GM23248 (cell line): ENCODE measurements at regions not wholly inside any gene's neighbourhood (a gene's known extent, or its start where the extent isn't known, plus 50 kb on each side); places are given as distances from the start of the nearest gene placed in this dataset.

Source experiments
- DNase-seq: peaks from one replicate; pipeline ENCODE4 v3.0.0-alpha.2; 2015
- H2AFZ ChIP-seq: fragments of 200-600 bp; sonication (generic); 2 replicates; pipeline ENCODE4 v1.6.1; 2016; ENCODE audit warnings: antibody characterized with exemption
- H3F3A ChIP-seq: fragments of 200-600 bp; sonication (generic); 2 replicates; pipeline ENCODE4 v1.6.1; 2016; ENCODE audit warnings: mild to moderate bottlenecking, antibody characterized with exemption, mixed run types; ENCODE audit not compliant: insufficient read depth
- H3K27ac ChIP-seq: fragments of 200-600 bp; sonication (generic); 2 replicates; pipeline ENCODE4 v1.5.1; 2016; ENCODE audit warnings: mild to moderate bottlenecking
- H3K27me3 ChIP-seq: fragments of 200-600 bp; sonication (generic); replicated peaks from 2 replicates; pipeline ENCODE4 v1.6.1; 2016; ENCODE audit warnings: mild to moderate bottlenecking; ENCODE audit not compliant: insufficient read depth
- H3K36me3 ChIP-seq: fragments of 200-600 bp; sonication (generic); 2 replicates; pipeline ENCODE4 v1.6.1; 2016; ENCODE audit warnings: low read depth, mild to moderate bottlenecking
- H3K4me1 ChIP-seq: fragments of 200-600 bp; sonication (generic); 2 replicates; pipeline ENCODE4 v1.6.1; 2016; ENCODE audit warnings: mild to moderate bottlenecking; ENCODE audit not compliant: insufficient read depth
- H3K4me2 ChIP-seq: fragments of 200-600 bp; sonication (generic); one replicate; pipeline ENCODE4 v1.6.1; 2016; ENCODE audit warnings: mild to moderate bottlenecking; ENCODE audit not compliant: unreplicated experiment
- H3K4me3 ChIP-seq: fragments of 200-600 bp; sonication (generic); 2 replicates; pipeline ENCODE4 v1.5.1; 2016; ENCODE audit warnings: mild to moderate bottlenecking
- H3K79me2 ChIP-seq: fragments of 200-600 bp; sonication (generic); 2 replicates; pipeline ENCODE4 v1.6.1; 2016; ENCODE audit warnings: mild to moderate bottlenecking; ENCODE audit not compliant: insufficient read depth
- H3K9ac ChIP-seq: fragments of 200-600 bp; sonication (generic); 2 replicates; pipeline ENCODE4 v1.6.1; 2016; ENCODE audit warnings: mild to moderate bottlenecking
- H3K9me2 ChIP-seq: fragments of 200-600 bp; sonication (generic); 2 replicates; pipeline ENCODE4 v1.6.1; 2016; ENCODE audit warnings: mixed run types, mild to moderate bottlenecking, moderate library complexity; ENCODE audit not compliant: insufficient read depth
- H3K9me3 ChIP-seq: fragments of 200-600 bp; sonication (generic); one replicate; pipeline ENCODE4 v1.6.1; 2017; ENCODE audit warnings: low read depth
- H4K20me1 ChIP-seq: fragments of 200-600 bp; sonication (generic); 2 replicates; pipeline ENCODE4 v1.6.0; 2016; ENCODE audit not compliant: insufficient read depth
- EZH2 ChIP-seq: fragments of 200-600 bp; sonication (generic); IDR thresholded peaks from 2 replicates; pipeline ENCODE4 v1.6.1; 2018; ENCODE audit warnings: antibody characterized with exemption, mild to moderate bottlenecking; ENCODE audit not compliant: insufficient read depth, poor library complexity, severe bottlenecking
- EZH2phosphoT487 ChIP-seq: fragments of 200-600 bp; sonication (generic); IDR thresholded peaks from 2 replicates; pipeline ENCODE4 v1.6.1; 2018; ENCODE audit warnings: antibody characterized with exemption, moderate library complexity, mild to moderate bottlenecking, low read depth; ENCODE audit not compliant: insufficient read depth
- WGBS, 2 experiments: methylation state at CpG; one replicate each; pipeline ENCODE4 v1.1.6; 2015 to 2017; ENCODE audit warnings: low lambda C conversion rate in 2 of 2, low coverage in 1 of 2; ENCODE audit errors: missing lambda C conversion rate in 2 of 2; 5-methylcytosine and 5-hydroxymethylcytosine counted together
- in situ Hi-C: fragments of 300-500 bp; cut with MboI; formaldehyde crosslinking; loops from 2 replicates; pipeline ENCODE4 v1.15.0; 2020

DNA sequence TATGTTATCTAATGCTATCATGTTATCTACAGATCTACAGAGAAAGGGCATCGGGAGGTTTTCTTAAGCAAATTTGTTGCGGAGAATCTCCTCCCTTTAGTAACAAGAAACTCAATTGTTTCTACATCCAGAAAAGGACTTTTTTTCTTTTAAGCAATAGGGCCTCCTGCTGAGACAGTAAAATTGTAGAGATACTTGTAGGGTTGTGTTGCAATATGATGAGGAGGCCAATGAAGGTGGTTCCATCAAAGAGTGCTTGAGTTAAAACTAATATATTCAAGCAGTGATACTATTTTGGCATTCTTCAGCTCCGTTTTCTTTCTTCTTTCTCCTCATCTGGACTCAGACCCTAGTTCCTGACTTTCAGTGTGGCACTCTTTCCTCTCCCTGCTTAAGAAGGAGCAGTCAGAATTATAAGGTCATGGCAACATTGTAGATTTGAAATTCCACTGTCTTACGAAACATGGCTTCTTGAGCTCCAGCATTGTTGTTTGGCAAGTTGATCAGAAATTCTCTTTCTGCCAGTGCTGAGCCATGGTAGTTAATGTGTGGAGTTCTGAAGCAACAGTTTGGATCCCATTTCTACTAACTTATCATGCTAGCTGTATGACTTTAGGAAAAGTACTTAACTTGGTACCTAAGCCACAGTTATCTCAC lies 202.0 kb upstream of the SLC14A2 start:
- Histone ChIP-seq H4K20me1 (no peaks in the 10 kb centered on the region), H3K4me2 (peak overlapping the region; percentile 22), H3K36me3 (no peaks in the 10 kb centered on the region), H3K9ac (no peak overlapping the region), H3K27me3 (no peaks in the 10 kb centered on the region), H2AFZ (no peak overlapping the region), H3K9me3 (no peaks in the 10 kb centered on the region), H3K9me2 (no peaks in the 10 kb centered on the region), H3K27ac (peak overlapping the region; percentile 20; the same call in 1 of the 2 replicates), H3K4me1 (peaks cover 18% of the 10 kb centered on the region), H3K4me3 (no peak overlapping the region), H3K79me2 (no peaks in the 10 kb centered on the region), H3F3A (peaks cover 17% of the 10 kb centered on the region; the same call in 1 of the 2 replicates)
- peak; percentile 71 for DNase-seq
- WGBS, 2 experiments, result 44 to 49% methylated on average over 4 of the region's 4 CpGs
- TF ChIP-seq EZH2 (no peak), EZH2phosphoT487 (no peak)
- in situ Hi-C loops, result no loop called here

DNA sequence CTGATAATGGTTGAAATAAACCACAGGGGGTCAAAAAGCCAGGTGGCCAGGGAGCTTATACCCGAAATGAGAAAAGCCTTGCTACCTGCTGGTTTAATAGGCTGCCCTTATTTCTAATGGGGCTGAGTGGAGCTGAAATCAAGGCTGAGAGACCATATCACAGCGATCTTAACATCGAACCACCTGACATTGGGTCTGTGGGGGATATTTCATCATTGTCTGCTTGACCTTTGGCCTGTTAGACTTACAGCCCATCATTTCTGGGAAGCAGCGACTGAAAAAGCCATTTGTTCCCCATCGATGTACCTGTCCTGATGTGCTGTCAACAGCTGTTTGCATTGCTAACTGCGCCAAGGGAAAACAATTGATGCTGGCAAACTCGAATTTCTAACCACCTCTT lies 199.7 kb upstream of the SLC14A2 start:
- no peaks in the 10 kb centered on the region for H3K79me2 ChIP-seq
- WGBS, 2 experiments, result 78% methylated on average over 7 of the region's 7 CpGs
- no peak overlapping the region for H3K9ac ChIP-seq
- H3K9me2 ChIP-seq, result no peaks in the 10 kb centered on the region
- peaks cover 17% of the 10 kb centered on the region; the same call in 1 of the 2 replicates for H3F3A ChIP-seq
- TF ChIP-seq EZH2 (no peak), EZH2phosphoT487 (no peak)
- H2AFZ ChIP-seq, result no peak overlapping the region
- DNase-seq, result no peak
- no peak overlapping the region for H3K27ac ChIP-seq
- H4K20me1 ChIP-seq, result no peaks in the 10 kb centered on the region
- no peak overlapping the region for H3K4me3 ChIP-seq
- H3K4me1 ChIP-seq, result peaks cover 16% of the 10 kb centered on the region; the same call in 1 of the 2 replicates
- H3K36me3 ChIP-seq, result no peaks in the 10 kb centered on the region
- H3K27me3 ChIP-seq, result no peaks in the 10 kb centered on the region
- no peaks in the 10 kb centered on the region for H3K9me3 ChIP-seq
- H3K4me2 ChIP-seq, result no peak overlapping the region
- in situ Hi-C loops, result no loop called here

DNA sequence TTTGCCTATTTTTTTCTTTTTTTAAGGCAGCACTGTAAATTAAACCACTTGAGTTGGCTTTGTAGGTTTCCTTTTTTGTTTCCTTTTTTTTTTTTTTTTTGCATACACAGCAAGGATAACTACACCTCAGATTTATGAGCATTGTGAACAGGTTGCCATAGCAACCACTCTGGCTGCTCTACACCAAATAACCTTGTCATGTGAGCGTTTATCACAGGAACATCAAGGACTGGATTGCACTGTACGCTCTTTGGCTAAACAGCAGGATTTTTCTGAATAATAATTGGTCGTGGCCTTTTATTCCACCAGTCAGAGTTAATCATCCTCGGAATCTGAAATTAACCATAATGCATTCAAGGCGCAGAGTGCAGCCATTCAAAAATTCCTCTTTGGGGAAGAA lies 199.1 kb upstream of the SLC14A2 start:
- peaks cover 17% of the 10 kb centered on the region; the same call in 1 of the 2 replicates for H3F3A ChIP-seq
- H3K79me2 ChIP-seq, result no peaks in the 10 kb centered on the region
- H3K27me3 ChIP-seq, result no peaks in the 10 kb centered on the region
- no peak overlapping the region for H2AFZ ChIP-seq
- no peak overlapping the region for H3K9ac ChIP-seq
- H3K36me3 ChIP-seq, result no peaks in the 10 kb centered on the region
- H3K4me1 ChIP-seq, result peaks cover 16% of the 10 kb centered on the region; the same call in 1 of the 2 replicates
- no peak overlapping the region for H3K4me2 ChIP-seq
- DNase-seq, result no peak
- H3K9me3 ChIP-seq, result no peaks in the 10 kb centered on the region
- in situ Hi-C loops, result no loop called here
- no peak overlapping the region for H3K27ac ChIP-seq
- no peaks in the 10 kb centered on the region for H4K20me1 ChIP-seq
- WGBS, 2 experiments, result 61 to 63% methylated on average over 5 of the region's 5 CpGs
- H3K9me2 ChIP-seq, result no peaks in the 10 kb centered on the region
- TF ChIP-seq EZH2 (no peak), EZH2phosphoT487 (no peak)
- no peak overlapping the region for H3K4me3 ChIP-seq

DNA sequence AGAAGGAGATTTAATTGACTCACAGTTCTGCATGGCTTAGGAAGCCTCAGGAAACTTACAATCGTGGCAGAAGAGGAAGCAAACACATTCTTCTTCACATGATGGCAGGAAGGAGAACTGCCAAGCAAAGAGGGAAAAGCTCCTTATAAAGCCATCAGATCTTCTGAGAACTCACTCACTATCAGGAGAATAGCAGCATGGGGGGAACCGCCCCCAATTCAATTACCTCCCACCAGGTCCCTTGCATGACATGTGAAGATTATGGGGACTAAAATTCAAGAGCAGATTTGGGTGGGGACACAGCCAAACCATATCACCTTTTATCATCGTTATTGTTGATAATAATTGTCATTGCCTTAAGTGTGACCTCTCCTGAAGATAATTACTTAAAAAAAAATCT lies 197.9 kb upstream of the SLC14A2 start:
- H3K79me2 ChIP-seq, result no peaks in the 10 kb centered on the region
- no peak overlapping the region for H3K9ac ChIP-seq
- H3F3A ChIP-seq, result peaks cover 17% of the 10 kb centered on the region; the same call in 1 of the 2 replicates
- no peak overlapping the region for H3K27ac ChIP-seq
- no peak overlapping the region for H2AFZ ChIP-seq
- H3K9me3 ChIP-seq, result no peaks in the 10 kb centered on the region
- 67 to 68% methylated on average over 3 of the region's 3 CpGs for WGBS, 2 experiments
- H4K20me1 ChIP-seq, result no peaks in the 10 kb centered on the region
- no peak for DNase-seq
- in situ Hi-C loops, result no loop called here
- TF ChIP-seq EZH2 (no peak), EZH2phosphoT487 (no peak)
- no peak overlapping the region for H3K4me2 ChIP-seq
- no peaks in the 10 kb centered on the region for H3K27me3 ChIP-seq
- no peaks in the 10 kb centered on the region for H3K9me2 ChIP-seq
- no peak overlapping the region for H3K4me3 ChIP-seq
- no peaks in the 10 kb centered on the region for H3K36me3 ChIP-seq
- H3K4me1 ChIP-seq, result peaks cover 15% of the 10 kb centered on the region; the same call in 1 of the 2 replicates
